ENCODE measurements at regions not wholly inside any gene's neighbourhood (a gene's known extent, or its start where the extent isn't known, plus 50 kb on each side); places are given as distances from the start of the nearest gene placed in this dataset.

DNA sequence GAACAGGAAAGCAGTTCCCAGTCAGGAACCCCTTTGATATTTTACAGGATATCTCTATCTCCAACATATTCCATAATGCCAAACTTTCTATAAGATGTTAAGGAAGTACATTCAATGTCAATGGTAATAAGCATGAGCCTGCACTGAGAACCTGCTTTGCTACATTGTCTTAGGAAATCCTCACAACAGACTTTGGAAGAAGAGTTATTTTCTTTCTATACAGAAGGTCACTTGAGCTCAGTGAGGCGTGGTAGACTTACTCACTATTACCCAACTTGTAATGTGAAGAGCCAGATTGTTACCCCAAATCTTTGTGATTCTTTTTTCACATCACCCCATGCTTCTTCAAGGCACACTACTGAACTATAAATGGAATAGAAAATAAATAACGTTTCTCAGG, 435.9 kb downstream of the DNAH5 start:
- no peaks in the 10 kb centered on the region for H3K9me3 ChIP-seq (ENCODE audit: control insufficient read depth, low read depth, low read length)
- WGBS (ENCODE audit: extremely low coverage, insufficient read length, low lambda C conversion rate) = no CpG with 5 or more reads among the region's 2 CpGs
- H3K23ac ChIP-seq (ENCODE audit: insufficient read length, low read depth, low read length) = no peak overlapping the region
- no peak overlapping the region for H4K5ac ChIP-seq (ENCODE audit: insufficient read length, low read depth, low read length)
- Mint-ChIP-seq H3K27ac (no peak overlapping the region), H3K4me3 (no peak overlapping the region), H3K4me1 (peaks cover 11 to 19% of the 10 kb centered on the region in 2 experiments), H3K36me3 (ENCODE audit: insufficient read depth in 1 of 3, low read depth in 3 of 3) (no peaks in the 10 kb centered on the region), H3K9me3 (peaks cover 0 to 1% of the 10 kb centered on the region in 2 experiments; a peak in 1 of 5 replicates), H3K27me3 (ENCODE audit: low read depth) (peaks cover 3% of the 10 kb centered on the region)
- no peak overlapping the region for H2AFZ ChIP-seq (ENCODE audit: low read length)
- no peak overlapping the region for H3K56ac ChIP-seq (ENCODE audit: insufficient read length, low read depth, low read length)
- no peak overlapping the region for H3K4ac ChIP-seq (ENCODE audit: low read depth, low read length)
- no peak for TF ChIP-seq CTCF (conservative IDR thresholded peaks at IDR 0.05)
- no peaks in the 10 kb centered on the region for H3K79me1 ChIP-seq (ENCODE audit: insufficient read depth, low read depth, low read length, poor library complexity, severe bottlenecking)
- H2BK120ac ChIP-seq (ENCODE audit: low read depth, low read length, poor library complexity, severe bottlenecking) = no peak overlapping the region
- H3K14ac ChIP-seq (ENCODE audit: insufficient read depth, low read length) = no peak overlapping the region
- no peak overlapping the region for H4K8ac ChIP-seq (replicated peaks; ENCODE audit: insufficient read length, low read depth, low read length)
- no peak overlapping the region for H3K18ac ChIP-seq (ENCODE audit: insufficient read length, low read depth, low read length)
- no peak overlapping the region for H3K27ac ChIP-seq (ENCODE audit: insufficient read length, low read depth, low read length)
- H3K4me1 ChIP-seq (ENCODE audit: insufficient read depth, low read length) = no peaks in the 10 kb centered on the region; the same call in 1 of the 2 replicates
- H2BK15ac ChIP-seq (ENCODE audit: low read depth, low read length) = no peak overlapping the region
- H2AK5ac ChIP-seq (ENCODE audit: insufficient read length, low read length) = no peak overlapping the region
- H3K9ac ChIP-seq (ENCODE audit: extremely low read depth, insufficient read length, low read length) = no peak overlapping the region
- H3K4me2 ChIP-seq (ENCODE audit: insufficient read depth, insufficient read length, low read length) = no peak overlapping the region
- H3K27me3 ChIP-seq (ENCODE audit: insufficient read depth, low read length) = no peaks in the 10 kb centered on the region
- no peaks in the 10 kb centered on the region for H4K20me1 ChIP-seq (ENCODE audit: control insufficient read depth, insufficient read depth, insufficient read length)
- no peak overlapping the region for H2BK12ac ChIP-seq (ENCODE audit: insufficient read length, low read depth, low read length)
- no peak overlapping the region for H2BK5ac ChIP-seq (ENCODE audit: insufficient read length, low read length)
- H3K79me2 ChIP-seq (ENCODE audit: insufficient read depth, low read length) = no peaks in the 10 kb centered on the region
- no peak for DNase-seq
- H3K23me2 ChIP-seq (ENCODE audit: insufficient read length, low read depth, low read length, poor library complexity, severe bottlenecking) = no peaks in the 10 kb centered on the region
- H4K91ac ChIP-seq (ENCODE audit: insufficient read length, low read depth, low read length) = no peak overlapping the region
- no peak overlapping the region for H2BK20ac ChIP-seq (ENCODE audit: low read depth, low read length, poor library complexity, severe bottlenecking)
- no peak overlapping the region for H3T11ph ChIP-seq (ENCODE audit: low read length)
